ENCODE measurements at regions not wholly inside any gene's neighbourhood (a gene's known extent, or its start where the extent isn't known, plus 50 kb on each side); places are given as distances from the start of the nearest gene placed in this dataset.

DNA sequence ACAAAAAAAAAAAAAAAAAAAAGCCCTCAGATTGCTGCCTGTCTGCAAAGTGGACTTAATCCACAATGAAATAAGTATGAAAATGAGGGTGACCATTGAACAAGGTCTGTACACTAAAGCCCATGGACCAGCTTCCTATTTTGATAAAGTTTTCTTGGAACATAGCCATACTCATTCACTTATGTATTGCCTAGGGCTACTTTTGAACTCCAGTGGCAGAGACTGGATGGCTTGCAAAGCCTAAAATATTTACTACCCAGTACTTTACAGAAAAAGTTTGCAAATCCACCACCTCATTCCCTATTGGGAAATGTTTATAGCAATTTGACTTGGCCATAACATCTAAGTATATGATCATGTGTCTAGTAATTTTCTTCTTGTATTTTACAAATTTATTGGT, 481.7 kb downstream of the NAF1 start:
- no peaks in the 10 kb centered on the region for H3K9me3 ChIP-seq (ENCODE audit: control insufficient read depth, insufficient read depth, low read depth, low read length)
- H3K4me2 ChIP-seq (ENCODE audit: extremely low read depth, insufficient read depth, low read length): no peak overlapping the region
- H3K4me1 ChIP-seq (ENCODE audit: control insufficient read depth, extremely low read depth, insufficient read depth, low read length): no peaks in the 10 kb centered on the region
- H2AFZ ChIP-seq (ENCODE audit: low read length): no peak overlapping the region
- no peaks in the 10 kb centered on the region for H3K79me2 ChIP-seq (ENCODE audit: control insufficient read depth, insufficient read depth, low read length)
- no peak for DNase-seq (ENCODE audit: low read depth in 2 of 2)
- H3K27ac ChIP-seq (ENCODE audit: insufficient read depth, low read length): no peak overlapping the region
- H3K9ac ChIP-seq (ENCODE audit: insufficient read depth, low read length): no peak overlapping the region
- no peaks in the 10 kb centered on the region for H3K27me3 ChIP-seq (ENCODE audit: control insufficient read depth, insufficient read depth, low read length)
- H3K36me3 ChIP-seq (ENCODE audit: control insufficient read depth, insufficient read depth, low read length): no peaks in the 10 kb centered on the region
- H3K4me3 ChIP-seq (replicated peaks in 1 of 4; ENCODE audit: control extremely low read depth in 1 of 4, insufficient read depth in 1 of 4, low read depth in 3 of 4, low read length in 4 of 4): no peak overlapping the region
- no peaks in the 10 kb centered on the region for H4K20me1 ChIP-seq (ENCODE audit: control insufficient read depth, extremely low read depth, insufficient read depth, low read length)
- TF ChIP-seq, protein P1, sequence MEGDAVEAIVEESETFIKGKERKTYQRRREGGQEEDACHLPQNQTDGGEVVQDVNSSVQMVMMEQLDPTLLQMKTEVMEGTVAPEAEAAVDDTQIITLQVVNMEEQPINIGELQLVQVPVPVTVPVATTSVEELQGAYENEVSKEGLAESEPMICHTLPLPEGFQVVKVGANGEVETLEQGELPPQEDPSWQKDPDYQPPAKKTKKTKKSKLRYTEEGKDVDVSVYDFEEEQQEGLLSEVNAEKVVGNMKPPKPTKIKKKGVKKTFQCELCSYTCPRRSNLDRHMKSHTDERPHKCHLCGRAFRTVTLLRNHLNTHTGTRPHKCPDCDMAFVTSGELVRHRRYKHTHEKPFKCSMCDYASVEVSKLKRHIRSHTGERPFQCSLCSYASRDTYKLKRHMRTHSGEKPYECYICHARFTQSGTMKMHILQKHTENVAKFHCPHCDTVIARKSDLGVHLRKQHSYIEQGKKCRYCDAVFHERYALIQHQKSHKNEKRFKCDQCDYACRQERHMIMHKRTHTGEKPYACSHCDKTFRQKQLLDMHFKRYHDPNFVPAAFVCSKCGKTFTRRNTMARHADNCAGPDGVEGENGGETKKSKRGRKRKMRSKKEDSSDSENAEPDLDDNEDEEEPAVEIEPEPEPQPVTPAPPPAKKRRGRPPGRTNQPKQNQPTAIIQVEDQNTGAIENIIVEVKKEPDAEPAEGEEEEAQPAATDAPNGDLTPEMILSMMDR (conservative IDR thresholded peaks at IDR 0.05 in 1 of 2, IDR thresholded peaks at IDR 0.05 in 1 of 2; ENCODE audit: low read depth in 1 of 2, low read length in 2 of 2): no peak
- TF ChIP-seq EZH2 (IDR thresholded peaks at IDR 0.05; ENCODE audit: low read length, missing control alignments): no peak

DNA sequence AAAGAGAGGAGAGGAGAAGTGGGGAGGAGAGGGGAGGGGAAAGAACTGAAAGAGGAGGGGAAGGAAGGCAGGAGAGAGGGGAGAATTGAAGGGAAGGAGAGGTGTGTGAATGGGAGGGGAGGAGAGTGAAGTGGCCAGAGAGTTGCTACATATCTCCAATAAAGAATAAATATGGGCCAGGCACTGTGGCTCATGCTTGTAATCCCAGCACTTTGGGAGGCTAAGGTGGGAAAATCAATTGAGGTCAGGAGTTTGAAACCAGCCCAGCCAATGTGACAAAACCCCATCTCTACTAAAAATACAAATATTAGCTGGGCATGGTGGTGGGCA, 482.4 kb downstream of the NAF1 start:
- no peak overlapping the region for H3K27ac ChIP-seq (ENCODE audit: insufficient read depth, low read length)
- H3K4me2 ChIP-seq (ENCODE audit: extremely low read depth, insufficient read depth, low read length): no peak overlapping the region
- TF ChIP-seq EZH2 (IDR thresholded peaks at IDR 0.05; ENCODE audit: low read length, missing control alignments): no peak
- TF ChIP-seq, protein P1 (conservative IDR thresholded peaks at IDR 0.05 in 1 of 2, IDR thresholded peaks at IDR 0.05 in 1 of 2; ENCODE audit: low read depth in 1 of 2, low read length in 2 of 2): no peak
- no peak overlapping the region for H2AFZ ChIP-seq (ENCODE audit: low read length)
- DNase-seq (ENCODE audit: low read depth in 2 of 2): no peak
- H3K79me2 ChIP-seq (ENCODE audit: control insufficient read depth, insufficient read depth, low read length): no peaks in the 10 kb centered on the region
- H3K4me1 ChIP-seq (ENCODE audit: control insufficient read depth, extremely low read depth, insufficient read depth, low read length): no peaks in the 10 kb centered on the region
- no peaks in the 10 kb centered on the region for H3K9me3 ChIP-seq (ENCODE audit: control insufficient read depth, insufficient read depth, low read depth, low read length)
- no peaks in the 10 kb centered on the region for H3K36me3 ChIP-seq (ENCODE audit: control insufficient read depth, insufficient read depth, low read length)
- H4K20me1 ChIP-seq (ENCODE audit: control insufficient read depth, extremely low read depth, insufficient read depth, low read length): no peaks in the 10 kb centered on the region
- H3K9ac ChIP-seq (ENCODE audit: insufficient read depth, low read length): no peak overlapping the region
- H3K4me3 ChIP-seq (replicated peaks in 1 of 4; ENCODE audit: control extremely low read depth in 1 of 4, insufficient read depth in 1 of 4, low read depth in 3 of 4, low read length in 4 of 4): no peak overlapping the region
- H3K27me3 ChIP-seq (ENCODE audit: control insufficient read depth, insufficient read depth, low read length): no peaks in the 10 kb centered on the region

DNA sequence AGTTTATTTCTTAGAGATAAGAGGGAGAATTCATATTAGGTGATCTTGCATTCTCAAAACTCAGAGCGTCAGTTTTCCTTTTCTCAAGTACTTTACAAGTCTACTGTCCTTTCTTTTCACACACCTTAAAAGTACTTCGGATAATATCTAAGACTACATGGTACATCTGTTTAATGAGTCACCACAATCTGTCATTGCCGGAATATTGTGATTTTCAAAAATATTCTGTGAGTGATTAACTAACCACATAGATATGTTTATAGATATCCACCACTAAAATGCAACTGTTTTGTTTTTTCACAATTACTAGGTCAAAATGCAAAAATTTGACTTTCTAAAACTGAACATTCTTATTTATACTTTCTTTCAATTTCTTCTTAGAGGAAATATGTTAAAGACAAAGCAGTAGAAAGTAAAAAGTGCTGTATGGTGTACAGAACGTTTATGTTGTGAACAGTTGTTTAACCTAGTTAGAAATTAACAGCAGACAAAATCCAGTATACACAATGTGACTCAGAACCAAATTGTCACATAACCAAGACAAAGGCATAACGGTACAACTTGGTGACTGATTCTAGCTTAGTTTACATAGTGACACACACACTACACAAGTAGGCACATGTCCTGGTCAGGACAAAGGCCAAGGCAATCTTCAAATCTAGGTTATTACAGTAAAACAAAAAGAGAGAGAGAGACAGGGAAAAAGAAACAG, 482.9 kb downstream of the NAF1 start:
- no peak overlapping the region for H3K27ac ChIP-seq (ENCODE audit: insufficient read depth, low read length)
- H4K20me1 ChIP-seq (ENCODE audit: control insufficient read depth, extremely low read depth, insufficient read depth, low read length): no peaks in the 10 kb centered on the region
- H3K36me3 ChIP-seq (ENCODE audit: control insufficient read depth, insufficient read depth, low read length): no peaks in the 10 kb centered on the region
- peak in 1 of 2 donors; percentile 70 for DNase-seq (ENCODE audit: low read depth in 2 of 2)
- TF ChIP-seq, protein P1 (conservative IDR thresholded peaks at IDR 0.05 in 1 of 2, IDR thresholded peaks at IDR 0.05 in 1 of 2; ENCODE audit: low read depth in 1 of 2, low read length in 2 of 2): no peak
- no peak for TF ChIP-seq EZH2 (IDR thresholded peaks at IDR 0.05; ENCODE audit: low read length, missing control alignments)
- no peaks in the 10 kb centered on the region for H3K79me2 ChIP-seq (ENCODE audit: control insufficient read depth, insufficient read depth, low read length)
- no peaks in the 10 kb centered on the region for H3K9me3 ChIP-seq (ENCODE audit: control insufficient read depth, insufficient read depth, low read depth, low read length)
- H3K4me2 ChIP-seq (ENCODE audit: extremely low read depth, insufficient read depth, low read length): no peak overlapping the region
- H3K9ac ChIP-seq (ENCODE audit: insufficient read depth, low read length): no peak overlapping the region
- H3K27me3 ChIP-seq (ENCODE audit: control insufficient read depth, insufficient read depth, low read length): no peaks in the 10 kb centered on the region
- H2AFZ ChIP-seq (ENCODE audit: low read length): no peak overlapping the region
- H3K4me3 ChIP-seq (replicated peaks in 1 of 4; ENCODE audit: control extremely low read depth in 1 of 4, insufficient read depth in 1 of 4, low read depth in 3 of 4, low read length in 4 of 4): no peak overlapping the region
- H3K4me1 ChIP-seq (ENCODE audit: control insufficient read depth, extremely low read depth, insufficient read depth, low read length): no peaks in the 10 kb centered on the region
